Stimulated activated CD4-positive, alpha-beta T cell treated with anti-CD3 and anti-CD28 coated beads, Interleukin-15, amount 100 ng/mL, for 1 hour (primary cell): ENCODE measurements at regions not wholly inside any gene's neighbourhood (a gene's known extent, or its start where the extent isn't known, plus 50 kb on each side); places are given as distances from the start of the nearest gene placed in this dataset.

ENCODE experiments used
- DNase-seq, 2 donors: peaks; one replicate each; pipeline ENCODE4 v3.0.0-alpha.2; 2020; ENCODE audit warnings: low read depth in 1 of 2, low spot score in 1 of 2

DNA sequence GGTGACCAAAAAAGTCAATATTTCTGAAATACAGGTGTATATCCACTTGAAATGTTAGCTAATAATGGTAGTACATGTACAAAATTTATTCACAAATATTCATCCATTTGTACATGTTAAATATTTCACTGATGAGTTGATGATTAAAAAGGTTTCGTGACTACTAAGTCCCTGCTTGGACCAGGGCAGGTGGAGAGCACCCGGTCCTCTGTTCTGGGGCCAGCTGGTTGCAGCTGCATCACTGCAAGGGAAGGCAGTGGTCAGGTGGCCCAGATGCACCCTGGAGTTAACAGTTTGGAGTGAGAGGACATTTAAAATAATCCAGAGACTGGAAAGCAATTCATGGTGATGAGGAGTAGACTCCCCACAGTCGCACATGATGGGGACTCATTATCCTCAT lies 141.2 kb downstream of the ZBTB18 start:
- DNase-seq: no peak

DNA sequence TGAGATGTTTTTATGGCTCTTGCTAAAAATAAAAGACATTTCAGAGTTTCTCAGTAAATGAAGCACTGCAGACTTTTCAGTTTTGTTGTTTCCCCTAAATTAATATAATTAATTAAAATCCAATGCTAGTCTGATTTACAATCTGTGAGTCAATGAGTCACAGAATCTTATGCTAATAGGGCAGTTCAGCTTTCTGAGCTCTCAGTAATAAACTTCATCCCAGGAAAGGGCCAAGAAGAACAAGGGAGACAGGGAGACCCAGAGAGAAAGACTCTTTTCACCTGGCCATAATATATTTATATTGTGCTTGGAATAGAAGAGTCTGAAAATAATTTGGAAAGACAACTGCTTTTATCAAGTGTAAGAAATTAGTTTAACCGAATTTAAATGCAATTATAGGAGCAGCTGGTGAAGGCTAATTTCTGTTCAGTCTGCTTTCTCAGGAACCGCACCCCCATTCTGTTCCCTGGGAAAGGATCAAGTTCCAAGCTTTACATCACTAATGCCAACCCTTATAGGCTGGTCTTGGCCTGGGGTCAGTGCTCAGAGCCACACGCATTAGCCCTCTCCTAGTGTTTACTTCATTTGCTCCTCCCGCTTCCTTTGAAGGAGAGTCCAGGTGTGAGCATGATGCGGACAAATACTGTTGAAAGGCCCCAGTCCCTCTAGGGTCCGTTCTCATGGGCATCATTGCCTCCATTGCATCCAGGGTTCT lies 145.6 kb downstream of the ZBTB18 start:
- no peak for DNase-seq

DNA sequence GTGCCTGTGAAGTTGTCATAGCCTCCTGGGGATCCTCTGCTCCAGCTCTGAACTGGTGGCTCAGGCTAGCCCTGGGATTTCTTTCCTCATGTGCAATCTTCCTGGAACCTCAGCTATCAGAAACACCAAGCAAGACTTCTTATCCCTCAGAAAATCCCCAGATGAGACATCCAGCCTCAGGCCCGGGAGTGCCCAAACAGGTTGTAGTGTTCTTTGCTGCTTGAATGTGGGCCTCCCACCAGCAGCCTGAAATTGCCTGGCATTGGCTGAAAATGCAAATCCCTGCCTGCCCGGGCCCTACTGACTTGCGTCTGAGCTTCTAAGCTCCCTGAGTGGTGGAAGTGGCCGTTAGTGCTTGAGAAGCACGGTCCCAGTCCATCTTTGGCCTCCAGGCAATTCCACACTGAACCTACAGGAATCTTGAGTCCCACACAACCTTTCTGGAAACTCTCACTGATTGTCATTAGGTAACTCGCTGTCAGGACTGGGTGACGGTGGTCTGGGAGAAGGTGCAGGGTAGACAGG lies 146.8 kb downstream of the ZBTB18 start:
- no peak for DNase-seq

DNA sequence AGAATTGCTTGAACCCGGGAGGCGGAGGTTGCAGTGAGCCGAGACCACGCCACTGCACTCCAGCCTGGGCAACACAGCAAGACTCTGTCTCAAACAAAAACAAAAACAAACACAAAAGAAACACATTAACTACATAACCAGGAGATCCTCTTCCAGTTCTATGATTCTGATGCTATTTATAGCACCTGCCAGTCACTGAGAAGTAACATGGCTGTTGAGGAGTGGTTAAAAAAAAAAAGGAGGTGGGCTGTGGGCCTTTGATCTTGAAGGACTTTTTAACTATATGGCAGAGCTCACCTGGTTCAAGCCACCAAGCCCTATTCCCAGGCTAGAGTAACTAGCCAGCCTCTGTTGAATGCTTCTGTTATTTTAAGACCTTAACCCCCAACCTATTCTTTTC lies 148.8 kb downstream of the ZBTB18 start:
- DNase-seq: no peak

DNA sequence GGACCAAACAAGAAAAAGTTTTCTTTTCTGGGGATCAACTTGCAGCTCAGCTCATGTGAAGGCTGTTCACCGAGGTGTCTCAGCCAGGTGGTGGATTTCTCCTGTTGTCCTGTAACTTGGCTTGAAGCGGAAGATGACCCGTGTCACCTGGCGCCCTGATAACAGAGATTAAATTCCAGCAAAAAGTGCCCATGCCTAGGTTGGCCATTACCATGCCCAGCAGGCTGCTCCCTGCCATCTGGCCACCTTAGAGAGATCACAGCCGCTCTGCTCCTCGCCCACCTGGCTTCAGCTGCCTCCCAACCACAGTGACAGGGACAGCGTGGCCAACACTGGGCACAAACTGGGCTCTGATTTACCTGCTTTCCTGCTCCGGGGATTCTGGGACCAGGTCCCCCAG lies 149.5 kb downstream of the ZBTB18 start:
- no peak for DNase-seq

DNA sequence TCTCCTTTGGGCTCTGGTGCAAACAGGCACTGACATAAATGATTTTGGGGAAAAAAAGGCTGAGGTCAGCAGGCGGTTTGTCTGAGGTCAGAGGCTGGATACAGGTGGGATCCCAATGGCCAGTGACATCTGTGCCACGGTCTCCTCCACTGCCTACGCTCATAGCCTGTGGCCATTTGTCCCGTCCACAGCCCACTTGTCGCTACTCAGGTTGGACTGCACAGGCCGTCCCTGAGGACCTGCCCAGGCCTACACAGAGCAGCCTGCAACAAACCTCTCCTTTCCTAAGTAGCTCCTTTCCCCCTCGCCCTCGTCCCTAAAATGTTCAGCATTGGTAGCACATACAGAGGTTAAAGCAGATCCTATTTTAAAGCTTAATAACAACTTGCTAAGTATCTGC lies 150.7 kb downstream of the ZBTB18 start:
- no peak for DNase-seq

DNA sequence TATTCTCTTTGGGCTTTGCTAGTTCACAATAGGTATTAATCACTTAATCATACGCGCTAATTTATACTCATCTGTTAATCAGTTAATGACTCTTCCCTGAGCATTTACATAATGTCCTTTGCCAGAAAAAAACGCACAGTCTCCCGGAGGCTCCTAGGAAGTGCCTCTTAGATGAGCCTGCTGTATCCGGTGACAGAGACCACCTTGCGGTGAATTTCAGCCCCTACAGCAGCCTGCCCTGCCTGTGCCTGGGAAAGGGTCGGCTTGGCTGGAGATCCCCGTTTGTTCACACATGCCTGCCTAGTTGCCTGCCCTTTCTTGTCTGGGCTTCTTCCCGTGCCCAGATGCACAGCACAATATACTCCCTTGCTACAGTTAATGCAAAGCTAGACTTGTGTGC lies 152.9 kb downstream of the ZBTB18 start:
- no peak for DNase-seq

DNA sequence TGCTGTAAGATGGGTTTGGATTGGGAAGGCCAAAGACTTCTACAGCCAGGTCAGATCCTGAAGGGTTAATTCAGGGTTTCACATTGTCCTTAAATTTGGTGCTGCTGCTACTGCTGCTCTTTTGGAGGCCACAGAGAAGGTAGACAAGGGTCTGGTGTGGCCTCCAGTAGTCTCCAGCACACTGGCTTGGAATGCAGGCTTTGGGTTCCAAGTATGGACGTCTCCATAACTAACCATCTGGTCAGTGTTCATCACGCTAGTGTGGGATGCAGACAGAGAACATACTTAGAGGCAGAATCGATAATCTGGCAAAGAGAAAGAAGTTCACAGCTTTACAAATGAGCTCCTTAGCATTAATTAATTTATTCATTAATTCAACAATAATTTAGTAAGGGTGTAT lies 154.1 kb downstream of the ZBTB18 start:
- no peak for DNase-seq

DNA sequence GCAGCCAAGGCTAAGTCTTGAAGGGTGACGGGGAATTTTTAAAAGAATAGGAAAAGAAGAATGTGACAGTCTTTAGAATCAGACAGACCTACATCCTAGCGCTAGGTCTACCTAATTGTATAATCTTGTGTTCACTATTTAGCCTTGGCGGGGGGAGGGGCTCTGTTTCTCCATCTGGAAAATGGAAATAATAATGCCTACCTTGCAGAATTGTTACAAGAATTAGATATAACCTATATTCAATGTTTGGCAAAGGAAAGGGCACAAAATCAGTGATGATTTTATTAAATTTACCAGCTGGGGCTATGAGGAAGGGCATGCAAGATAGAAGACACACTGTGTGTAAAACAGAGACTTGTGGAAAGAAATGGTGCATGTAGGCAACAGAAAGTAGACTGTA lies 154.8 kb downstream of the ZBTB18 start:
- DNase-seq: no peak

DNA sequence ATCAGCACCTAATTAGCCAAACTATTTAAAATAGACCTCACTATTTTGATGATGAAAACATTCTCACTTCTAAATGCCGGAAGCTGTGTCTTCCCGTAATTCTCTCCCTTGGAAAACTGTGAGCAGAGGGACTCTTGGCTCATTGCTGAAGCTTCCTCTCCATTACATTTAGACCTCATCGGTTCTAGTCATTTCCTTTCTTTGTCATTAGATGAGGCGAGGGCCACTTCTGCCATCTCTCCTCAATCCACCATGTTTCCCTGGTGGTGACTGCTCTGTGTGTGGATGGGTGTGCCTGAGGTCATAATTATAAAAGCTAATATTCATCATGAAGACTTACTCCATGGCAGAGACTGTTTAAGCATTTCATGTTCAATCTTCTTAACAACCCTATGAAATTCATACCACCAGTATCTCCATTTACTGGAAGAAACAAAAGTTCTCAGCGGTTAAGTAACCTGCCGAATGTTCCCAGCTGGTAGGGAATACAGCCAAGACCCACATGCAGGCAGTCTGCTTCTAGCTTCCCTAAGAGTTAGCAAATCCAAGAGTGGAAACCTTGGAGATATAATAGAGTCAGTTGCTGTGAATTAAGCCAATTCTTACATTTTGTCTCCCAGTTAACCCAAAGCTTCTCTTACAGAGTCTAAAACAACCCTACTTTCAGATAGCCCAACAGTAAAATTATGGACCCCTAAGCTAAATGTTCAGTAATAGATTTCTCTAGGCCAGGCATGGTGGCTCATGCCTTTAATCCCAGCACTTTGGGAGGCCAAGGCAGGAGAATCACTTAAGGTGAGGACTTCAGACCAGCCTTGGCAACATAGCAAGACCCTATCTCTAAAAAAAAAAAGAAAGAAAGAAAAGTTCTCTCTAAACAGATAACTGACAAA lies 156.2 kb downstream of the ZBTB18 start:
- DNase-seq: no peak

DNA sequence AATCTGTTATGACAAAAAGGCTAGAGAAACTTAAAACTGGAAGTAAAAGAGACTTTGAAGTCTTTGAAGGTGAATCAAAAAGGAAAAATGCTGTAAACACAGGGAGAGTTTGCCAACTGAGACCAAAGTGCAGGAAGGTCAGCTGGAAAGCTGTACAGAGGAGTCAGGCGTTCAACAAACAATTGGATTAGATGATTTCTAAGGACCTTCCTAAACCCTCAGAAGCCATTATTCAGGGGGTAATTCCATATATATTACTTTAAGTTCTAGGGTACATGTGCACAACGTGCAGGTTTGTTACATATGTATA lies 156.8 kb downstream of the ZBTB18 start:
- DNase-seq: no peak

DNA sequence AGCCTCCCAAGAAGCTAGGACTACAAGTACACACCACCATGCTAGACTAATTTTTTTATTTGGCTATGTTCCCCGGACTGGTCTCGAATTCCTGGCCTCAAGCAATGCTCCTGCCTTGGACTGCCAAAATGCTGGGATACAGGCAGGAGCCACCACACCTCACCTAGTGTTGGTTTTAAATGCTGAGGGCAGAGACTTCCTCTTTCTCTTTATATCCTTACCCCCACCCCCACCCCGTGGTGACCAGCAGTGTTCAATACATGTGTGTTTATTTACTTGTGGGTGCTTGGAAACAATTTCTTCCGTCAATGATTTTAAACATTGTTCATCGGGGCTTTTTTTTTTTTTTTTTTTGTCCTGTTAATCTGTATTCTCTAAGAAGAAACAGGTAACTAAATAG lies 158.9 kb downstream of the ZBTB18 start:
- DNase-seq: no peak

DNA sequence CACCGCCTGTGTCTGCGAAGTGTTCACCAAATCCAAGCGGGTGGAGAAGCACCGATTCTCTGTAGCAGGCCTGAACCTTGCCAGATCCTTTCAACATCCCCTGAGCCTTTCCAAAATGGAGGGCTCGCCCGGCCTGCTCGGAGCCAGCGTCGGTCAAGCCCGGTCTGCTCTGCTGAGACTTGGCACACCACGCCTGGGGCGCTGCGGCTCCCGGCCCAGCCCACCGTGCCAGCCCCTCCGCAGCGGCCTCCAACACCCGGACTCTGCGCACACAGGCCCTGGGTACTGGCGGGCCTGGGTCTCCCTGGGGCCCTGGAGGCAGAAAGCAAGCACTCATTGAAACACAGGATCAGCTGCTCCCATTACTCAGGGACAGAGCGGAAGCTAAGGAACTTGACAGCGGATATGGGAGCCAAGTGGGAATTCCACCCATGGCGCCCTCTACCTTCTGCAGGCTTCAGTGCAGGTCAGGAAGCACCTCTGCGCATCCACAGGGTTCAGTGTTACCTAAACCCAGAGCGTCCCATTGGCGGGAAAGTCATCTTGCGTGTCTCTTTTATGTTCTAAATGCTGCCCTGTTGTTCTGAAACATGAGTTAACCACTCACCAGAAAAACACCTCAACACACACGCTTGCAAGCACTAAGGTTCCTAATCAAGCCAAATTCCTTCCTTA lies 159.9 kb downstream of the ZBTB18 start:
- no peak for DNase-seq

DNA sequence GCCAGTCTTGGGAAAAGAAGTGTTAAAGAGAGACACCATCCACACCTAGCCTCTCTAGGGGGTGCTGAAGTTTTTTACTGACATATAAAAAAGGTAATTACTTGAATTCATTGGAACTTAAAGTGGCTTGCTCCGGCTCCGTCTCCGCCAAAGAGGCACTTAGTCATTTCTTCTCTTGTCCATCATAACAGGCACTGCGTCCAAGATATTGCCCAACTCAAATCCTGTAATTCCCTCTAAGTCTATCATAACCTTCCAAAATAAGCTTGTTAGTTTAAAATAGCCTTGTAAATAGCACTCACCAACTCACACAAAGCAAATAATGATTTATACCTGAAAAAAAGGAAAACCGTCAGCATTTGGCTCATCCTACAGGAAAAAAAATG lies 160.5 kb downstream of the ZBTB18 start:
- DNase-seq: no peak

DNA sequence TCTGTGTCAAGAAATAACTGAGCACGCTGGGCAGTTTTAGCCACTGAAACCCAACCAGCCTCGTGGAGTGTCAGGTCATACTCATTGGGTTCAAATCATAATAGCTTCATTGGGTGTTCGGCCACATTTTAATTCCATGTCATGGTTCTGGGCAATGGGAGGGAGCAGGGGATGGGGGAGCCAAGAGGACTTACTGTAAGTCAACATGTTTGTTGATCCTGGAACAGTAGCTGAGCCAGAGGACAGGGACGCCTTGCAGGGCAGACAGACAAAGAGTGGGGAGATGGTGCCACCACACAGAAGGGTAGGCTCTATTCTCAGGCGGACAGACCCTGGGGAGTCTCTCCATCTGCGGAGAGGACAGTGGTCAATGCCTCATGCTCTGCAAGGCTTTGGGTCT lies 161.1 kb downstream of the ZBTB18 start:
- DNase-seq: no peak

DNA sequence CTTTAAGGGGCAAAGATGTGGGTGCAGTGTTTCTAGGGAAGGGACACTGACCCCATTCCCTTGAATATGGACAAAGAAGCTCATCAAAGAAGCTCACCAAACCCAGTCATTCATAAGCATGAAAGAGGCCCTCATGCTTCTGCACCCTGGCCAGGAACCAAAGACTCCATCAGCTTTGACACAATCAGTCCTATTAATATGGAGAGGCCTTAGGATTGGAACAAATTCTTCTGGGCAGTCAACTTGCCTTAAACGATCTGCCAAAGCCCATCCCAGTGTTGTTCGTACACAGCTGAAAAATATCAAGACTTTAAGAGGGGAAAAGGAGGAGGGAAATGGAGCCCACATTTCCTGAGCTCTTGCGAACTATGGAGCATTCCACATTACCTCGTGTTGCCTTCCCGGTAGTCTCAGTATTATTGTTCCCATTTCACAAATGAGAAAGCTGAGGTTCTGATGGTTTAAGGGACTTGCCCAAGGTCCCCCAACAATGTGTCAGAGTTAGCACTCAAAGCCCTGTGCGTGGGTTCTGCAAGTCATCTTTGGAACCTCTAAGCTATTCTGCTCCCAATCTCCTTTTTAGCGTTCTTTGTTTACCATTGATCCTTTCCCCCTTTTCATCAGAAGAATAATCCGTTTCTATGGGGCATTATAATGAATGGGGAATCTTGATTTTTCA lies 161.9 kb downstream of the ZBTB18 start:
- no peak for DNase-seq

DNA sequence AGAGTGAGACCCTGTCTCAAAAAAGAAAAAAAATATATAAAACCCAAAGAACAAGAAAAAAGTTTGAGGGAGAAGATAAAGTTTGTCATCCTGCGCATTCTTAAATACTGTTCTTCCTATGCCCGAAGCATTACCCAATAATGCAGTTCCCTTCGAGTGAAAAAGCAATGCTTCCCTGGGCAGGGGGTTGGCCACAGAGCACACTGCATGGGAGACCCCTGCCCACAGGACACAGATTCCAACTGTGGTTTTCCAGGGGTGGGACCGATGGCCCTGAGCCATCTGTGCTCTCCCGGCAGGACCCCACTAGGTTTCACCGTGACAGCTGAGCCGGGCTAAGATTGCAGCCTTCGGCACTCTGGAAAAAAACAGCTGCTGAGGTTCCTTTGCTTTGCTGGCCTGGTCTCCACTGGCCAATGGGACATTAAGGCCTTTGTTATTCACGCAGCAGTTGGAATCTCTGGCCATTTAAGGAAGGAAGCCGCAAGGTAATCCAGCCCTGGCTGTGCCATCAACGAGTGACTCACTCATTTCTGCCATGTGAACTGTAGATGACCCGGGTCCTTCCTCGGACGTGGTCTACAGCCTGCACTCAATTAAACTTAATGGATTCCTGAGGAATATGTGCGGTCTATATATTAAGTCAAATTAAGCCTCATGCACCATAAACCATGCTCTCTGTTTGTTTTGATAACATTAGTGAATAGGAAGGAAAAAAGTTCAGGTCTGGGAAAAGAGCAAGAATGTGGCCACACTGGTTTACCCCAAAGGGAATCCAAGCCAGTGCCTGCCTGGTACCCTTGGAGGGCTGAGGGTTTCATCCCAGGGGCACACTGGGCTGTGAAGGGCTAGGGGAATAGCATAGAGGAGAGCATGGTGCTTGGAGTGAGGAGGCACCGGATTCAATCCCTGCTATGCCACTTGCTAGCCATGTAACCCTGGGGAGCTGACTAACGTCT lies 163.2 kb downstream of the ZBTB18 start:
- DNase-seq: no peak

DNA sequence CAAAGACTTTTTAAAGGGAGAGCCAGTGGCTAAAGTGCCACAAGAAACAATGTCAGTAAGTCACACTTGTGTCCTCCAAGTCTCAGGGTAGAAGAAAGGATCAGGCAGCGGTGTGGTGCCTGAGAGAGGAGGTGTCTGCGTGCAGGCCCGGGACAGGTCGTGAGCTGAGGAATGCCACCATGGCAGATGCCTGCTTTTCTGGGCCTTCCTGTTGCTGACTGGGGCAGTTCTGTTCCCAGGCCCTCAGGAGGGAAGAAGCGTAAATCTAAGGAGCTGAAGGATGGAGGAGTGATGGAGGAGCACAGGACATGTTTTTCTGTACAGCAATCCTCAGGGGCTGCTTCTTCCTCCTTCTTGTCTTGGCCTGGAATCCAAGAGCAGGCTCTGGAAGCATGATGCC lies 165.8 kb downstream of the ZBTB18 start:
- no peak for DNase-seq

DNA sequence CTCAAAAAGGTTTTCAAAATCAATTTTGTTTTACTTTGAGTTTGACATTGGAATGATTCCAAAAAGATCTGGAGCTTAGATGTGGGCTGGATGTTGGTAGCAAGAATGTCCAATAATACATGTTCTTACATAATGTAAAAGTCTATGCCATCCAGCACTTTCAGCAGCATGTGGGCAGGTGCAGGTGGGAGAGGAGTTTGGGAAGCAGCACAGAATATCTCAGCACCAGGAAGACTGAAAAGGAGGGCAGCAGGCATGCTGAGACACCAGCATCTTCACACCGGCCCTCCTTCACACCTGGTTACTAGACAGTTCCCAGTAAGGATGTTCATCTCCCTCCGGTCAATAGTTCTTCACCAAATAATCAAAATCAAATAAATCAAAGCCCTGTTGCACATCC lies 166.6 kb downstream of the ZBTB18 start:
- no peak for DNase-seq

DNA sequence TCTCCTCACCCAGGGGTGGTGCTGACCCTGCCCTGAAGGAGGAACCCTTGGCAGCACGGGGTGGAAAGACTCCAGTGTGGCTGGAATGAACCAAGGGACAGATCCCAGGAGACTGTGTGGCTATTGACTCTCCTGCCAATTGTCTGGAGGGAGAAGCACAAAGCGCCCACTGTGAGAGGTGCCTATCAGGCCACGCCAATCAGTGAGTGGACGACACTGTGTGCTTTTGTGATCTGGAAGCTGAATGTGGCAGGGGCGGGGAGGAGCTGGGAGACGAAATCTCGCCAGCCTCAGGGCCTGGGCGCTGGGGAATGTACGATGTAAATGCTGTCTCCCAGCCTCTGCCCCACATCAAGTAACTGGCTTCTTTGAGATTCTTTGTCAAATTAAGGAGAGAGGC lies 167.1 kb downstream of the ZBTB18 start:
- no peak for DNase-seq
